GM12892 (cell line): ENCODE measurements at regions not wholly inside any gene's neighbourhood (a gene's known extent, or its start where the extent isn't known, plus 50 kb on each side); places are given as distances from the start of the nearest gene placed in this dataset.

Source experiments
- POLR2A ChIP-seq: IDR thresholded peaks from 2 replicates; pipeline ENCODE4 v1.6.1; 2011; ENCODE audit warnings: low read depth, low read length, control low read depth
- POLR2AphosphoS5 ChIP-seq: IDR thresholded peaks from 2 replicates; pipeline ENCODE4 v1.6.1; 2011; ENCODE audit warnings: low read depth, low read length, control low read depth

- no peak for TF ChIP-seq POLR2AphosphoS5
- no peak for TF ChIP-seq POLR2A
Measured at GRCh38 chrX:4841216-4841745, 1127.8 kb upstream of the PRKX start.
